Spleen (tissue), 3 donors: ENCODE measurements at regions not wholly inside any gene's neighbourhood (a gene's known extent, or its start where the extent isn't known, plus 50 kb on each side); places are given as distances from the start of the nearest gene placed in this dataset.

Experiments used
- POLR2A ChIP-seq, 3 donors: fragments of 450-650 bp; IDR thresholded peaks; one replicate each; pipeline ENCODE4 v1.5.1; 2017; ENCODE audit warnings: antibody characterized with exemption in 3 of 3, mild to moderate bottlenecking in 1 of 3
- POLR2AphosphoS5 ChIP-seq, 3 donors: sonication (generic); formaldehyde crosslinking; IDR thresholded peaks; one replicate each; pipeline ENCODE4 v1.5.1; 2017; ENCODE audit warnings: antibody characterized with exemption in 3 of 3

DNA sequence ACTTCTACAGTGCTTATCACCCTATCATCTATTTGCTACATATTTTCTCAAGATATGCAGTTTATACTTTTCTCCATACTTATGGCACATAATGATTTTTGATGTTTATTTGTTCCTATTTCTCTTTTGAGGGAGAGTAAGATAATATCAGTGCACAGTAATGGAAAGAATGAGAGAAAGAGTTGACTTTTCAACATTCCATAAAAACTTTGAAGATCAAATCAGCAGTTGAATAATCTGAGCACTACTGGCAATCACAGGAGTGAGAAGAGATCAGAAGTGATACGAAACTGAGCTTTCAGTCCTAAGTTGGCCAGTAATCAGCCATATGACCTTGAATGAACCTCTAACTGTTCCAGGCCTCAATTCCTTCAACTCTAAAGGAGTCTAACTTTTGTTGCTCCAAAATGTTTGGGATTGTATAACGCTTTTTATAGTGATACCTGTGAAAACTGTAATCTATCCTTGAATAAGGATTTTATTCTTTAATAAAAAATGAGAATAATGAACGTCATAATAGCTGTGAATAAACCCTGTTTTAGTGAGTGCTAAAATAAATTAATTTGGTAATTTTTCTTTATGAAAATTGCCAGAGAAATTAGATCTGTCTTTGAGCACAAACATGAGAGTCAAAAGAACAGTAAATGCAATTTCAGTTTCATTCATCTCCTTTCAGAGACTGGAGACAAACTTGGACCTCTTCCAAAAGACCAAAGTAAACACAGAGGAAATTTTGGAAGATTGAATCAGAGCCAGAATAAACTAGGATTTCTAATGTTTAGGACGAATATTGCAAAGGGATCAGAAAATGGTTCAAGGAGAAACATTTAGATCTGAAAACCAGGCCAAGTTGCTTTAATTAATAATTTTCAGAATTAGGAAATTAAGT is 309.9 kb downstream of the ADGRL2 start:
- no peak for TF ChIP-seq POLR2AphosphoS5 (IDR thresholded peaks at IDR 0.05)
- TF ChIP-seq POLR2A (IDR thresholded peaks at IDR 0.05), result no peak
